HL-60 (cell line): ENCODE measurements at regions not wholly inside any gene's neighbourhood (a gene's known extent, or its start where the extent isn't known, plus 50 kb on each side); places are given as distances from the start of the nearest gene placed in this dataset.

Source experiments
- CTCF ChIP-seq: IDR thresholded peaks from one replicate; pipeline ENCODE4 v1.5.1; 2011; ENCODE audit warnings: low read length, control low read depth, inconsistent platforms; ENCODE audit not compliant: insufficient read depth
- GABPA ChIP-seq: IDR thresholded peaks from 2 replicates; pipeline ENCODE4 v1.6.1; 2012; ENCODE audit warnings: low read depth
- POLR2AphosphoS5 ChIP-seq: IDR thresholded peaks from 2 replicates; pipeline ENCODE4 v1.6.1; 2012; ENCODE audit warnings: low read depth

- TF ChIP-seq CTCF, result no peak
- TF ChIP-seq POLR2AphosphoS5, result no peak
- TF ChIP-seq GABPA, result no peak
These were observed 211.7 kb downstream of the C11orf91 start for GRCh38 chr11:33488971-33489370.
